ENCODE measurements at regions not wholly inside any gene's neighbourhood (a gene's known extent, or its start where the extent isn't known, plus 50 kb on each side); places are given as distances from the start of the nearest gene placed in this dataset.

- no peak for DNase-seq (ENCODE audit: low read depth)
These were observed 105.2 kb downstream of the FAS start for GRCh38 chr10:89095701-89096391.

GRCh38 chr10:89093728-89094127 lies 103.1 kb downstream of the FAS start:
- DNase-seq (ENCODE audit: low read depth): no peak

- DNase-seq (ENCODE audit: low read depth): no peak
These were observed 102.4 kb downstream of the FAS start for GRCh38 chr10:89092981-89093380.

- DNase-seq (ENCODE audit: low read depth): no peak
These were observed 101.8 kb downstream of the FAS start for GRCh38 chr10:89092439-89092838.

- DNase-seq (ENCODE audit: low read depth): no peak
These were observed 100.9 kb downstream of the FAS start for GRCh38 chr10:89091496-89091895.

GRCh38 chr10:89090756-89091445 lies 100.3 kb downstream of the FAS start:
- peak; percentile 27 for DNase-seq (ENCODE audit: low read depth)

GRCh38 chr10:89086801-89087521 lies 96.4 kb downstream of the FAS start:
- DNase-seq (ENCODE audit: low read depth): peak; percentile 93

GRCh38 chr10:89085153-89085552 lies 94.6 kb downstream of the FAS start:
- no peak for DNase-seq (ENCODE audit: low read depth)

- DNase-seq (ENCODE audit: low read depth): no peak
These were observed 91.5 kb downstream of the FAS start for GRCh38 chr10:89082086-89082485.

- no peak for DNase-seq (ENCODE audit: low read depth)
These were observed 90.1 kb downstream of the FAS start for GRCh38 chr10:89080660-89081059.

GRCh38 chr10:89079961-89080360 lies 89.4 kb downstream of the FAS start:
- no peak for DNase-seq (ENCODE audit: low read depth)

GRCh38 chr10:89078724-89079672 lies 88.4 kb downstream of the FAS start:
- DNase-seq (ENCODE audit: low read depth): no peak

GRCh38 chr10:89076120-89076519 lies 85.5 kb downstream of the FAS start:
- DNase-seq (ENCODE audit: low read depth): no peak

- DNase-seq (ENCODE audit: low read depth): no peak
These were observed 85.0 kb downstream of the FAS start for GRCh38 chr10:89075631-89076030.

GRCh38 chr10:89074120-89074519 lies 83.5 kb downstream of the FAS start:
- no peak for DNase-seq (ENCODE audit: low read depth)

- DNase-seq (ENCODE audit: low read depth): no peak
These were observed 83.1 kb downstream of the FAS start for GRCh38 chr10:89073719-89074118.

- DNase-seq (ENCODE audit: low read depth): no peak
These were observed 79.0 kb downstream of the FAS start for GRCh38 chr10:89069589-89069988.

Data from fibroblast of the conjunctiva (primary cell).